ENCODE measurements at regions not wholly inside any gene's neighbourhood (a gene's known extent, or its start where the extent isn't known, plus 50 kb on each side); places are given as distances from the start of the nearest gene placed in this dataset.
"Not testable (repeated sequence)": the region's sequence is repeated elsewhere in the genome, so short reads cannot be mapped to it uniquely, and the experiment has no call there.

DNA sequence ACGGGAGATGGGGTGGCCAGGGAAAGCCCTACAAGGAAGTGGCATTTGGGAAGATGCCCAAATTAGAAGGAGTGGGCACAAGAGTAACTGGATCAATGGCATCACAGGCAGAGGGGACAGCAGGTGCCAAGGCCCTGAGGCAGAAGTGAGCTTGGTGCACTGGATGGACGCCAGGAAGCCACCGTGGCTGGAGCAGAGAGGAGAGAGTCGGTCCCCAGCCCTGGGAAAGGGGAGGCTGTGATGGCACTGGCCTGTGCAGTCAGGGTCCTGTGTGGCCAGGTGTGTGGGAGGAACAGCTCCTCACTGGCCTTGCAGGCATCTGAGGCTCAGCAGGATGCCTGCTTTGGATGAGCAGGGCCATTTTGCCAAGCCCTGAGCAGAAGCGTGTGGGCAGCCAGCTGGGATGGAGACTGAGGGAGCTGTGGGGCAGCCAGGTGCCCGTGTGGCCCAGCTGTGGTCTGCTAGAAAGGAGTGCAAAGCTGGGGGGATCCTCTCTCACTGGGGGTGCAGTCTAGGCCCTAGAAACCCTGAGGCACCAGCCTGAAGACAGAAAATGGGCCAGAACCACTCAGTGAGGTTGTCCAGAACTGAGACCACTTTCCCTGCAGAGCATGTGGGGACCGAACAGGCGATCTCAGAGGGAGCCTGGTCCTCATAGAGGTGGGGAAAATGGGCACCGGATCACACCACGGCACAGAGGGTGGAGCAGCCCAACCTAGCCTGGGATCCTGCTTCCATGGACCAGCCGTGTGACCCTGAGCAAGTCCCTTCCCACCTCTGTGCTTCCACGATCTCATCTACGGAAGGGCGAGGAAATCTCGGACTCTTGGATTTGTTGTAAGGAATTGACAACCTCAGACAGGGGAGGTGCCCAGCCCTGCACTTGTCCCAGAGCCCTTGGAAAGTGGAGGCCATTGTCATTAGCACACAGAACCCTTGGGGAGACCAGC lies 78.6 kb upstream of the RTL6 start:
- no peak for DNase-seq (ENCODE audit: low spot score)

DNA sequence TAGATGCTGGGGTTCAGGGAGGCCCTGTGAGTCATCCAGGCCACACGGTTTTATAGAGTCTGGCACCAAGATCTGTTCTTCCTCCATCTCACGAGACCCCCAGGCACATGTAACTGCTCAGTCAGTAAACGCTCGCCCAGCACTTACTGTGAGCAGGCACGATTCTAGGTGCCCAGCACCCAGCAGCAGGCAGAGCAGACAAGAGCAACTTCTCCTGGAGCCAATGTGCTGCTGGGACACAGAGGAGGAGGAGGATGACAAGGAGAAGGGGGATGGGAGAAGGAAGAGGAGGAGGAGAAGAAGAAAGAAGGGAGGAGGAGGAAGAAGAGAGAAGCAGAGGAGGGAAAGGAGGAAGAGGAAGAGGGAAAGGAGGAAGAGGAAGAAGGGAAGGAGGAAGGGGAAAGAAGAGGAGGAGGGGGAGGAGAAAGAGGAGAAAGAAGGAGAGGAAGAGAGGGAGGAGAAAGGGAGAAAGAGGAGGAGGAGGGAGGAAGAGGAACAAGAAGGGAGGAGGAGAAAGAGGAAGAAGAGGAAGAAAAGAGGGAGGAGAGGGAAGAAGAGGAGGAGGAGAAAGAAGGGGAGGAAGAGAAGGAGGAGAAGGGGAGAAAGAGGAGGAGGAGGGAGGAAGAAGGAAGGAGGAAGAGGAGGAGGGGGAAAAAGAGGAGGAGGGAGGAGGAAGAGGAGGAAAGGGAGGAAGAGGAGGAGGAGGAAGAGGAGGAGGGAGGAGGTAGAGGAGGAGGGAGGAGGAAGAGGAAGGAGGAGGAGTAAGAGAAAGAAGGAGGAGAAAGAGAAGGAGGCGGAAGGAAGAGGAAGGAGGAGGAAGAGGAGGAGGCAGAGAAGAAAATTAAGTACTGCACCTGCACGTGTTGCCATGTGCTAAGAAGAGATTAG lies 77.6 kb upstream of the RTL6 start:
- DNase-seq (ENCODE audit: low spot score), result no peak

DNA sequence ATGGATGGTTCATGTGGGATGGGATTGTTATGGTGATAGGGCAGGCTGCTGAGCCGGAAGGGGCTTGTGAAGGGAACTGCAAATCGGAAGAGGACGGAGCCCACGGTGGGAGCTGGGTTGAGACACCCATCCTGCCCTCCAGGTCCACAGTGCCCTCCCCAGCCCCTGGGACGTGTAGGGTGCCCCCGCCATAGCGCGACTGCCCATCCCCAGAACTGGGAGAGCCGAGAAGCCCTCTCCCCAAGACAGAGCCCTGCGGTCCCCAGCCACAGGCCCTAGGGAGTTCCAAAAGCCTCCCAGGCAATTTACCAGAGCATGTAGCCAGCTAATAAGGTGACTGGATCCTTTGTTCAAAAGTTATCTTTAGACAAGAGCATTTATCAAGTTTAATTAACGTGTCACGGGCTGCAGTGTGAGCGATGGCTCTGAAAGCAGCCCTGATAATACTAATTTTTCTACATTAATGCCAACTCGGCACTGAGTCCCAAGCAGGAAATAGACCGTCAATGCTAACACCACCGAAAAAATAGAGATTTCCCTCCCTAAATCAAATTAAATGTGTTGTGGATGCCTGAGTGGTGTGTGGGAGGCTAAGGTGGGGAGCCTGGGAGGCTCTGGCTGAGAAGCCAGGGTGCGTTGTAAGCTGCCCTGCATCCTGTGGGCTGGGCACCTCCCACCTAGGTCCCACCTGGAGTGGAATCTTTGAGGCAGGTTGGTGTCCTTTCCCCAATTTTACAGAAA lies 76.8 kb upstream of the RTL6 start:
- DNase-seq (ENCODE audit: low spot score), result no peak

DNA sequence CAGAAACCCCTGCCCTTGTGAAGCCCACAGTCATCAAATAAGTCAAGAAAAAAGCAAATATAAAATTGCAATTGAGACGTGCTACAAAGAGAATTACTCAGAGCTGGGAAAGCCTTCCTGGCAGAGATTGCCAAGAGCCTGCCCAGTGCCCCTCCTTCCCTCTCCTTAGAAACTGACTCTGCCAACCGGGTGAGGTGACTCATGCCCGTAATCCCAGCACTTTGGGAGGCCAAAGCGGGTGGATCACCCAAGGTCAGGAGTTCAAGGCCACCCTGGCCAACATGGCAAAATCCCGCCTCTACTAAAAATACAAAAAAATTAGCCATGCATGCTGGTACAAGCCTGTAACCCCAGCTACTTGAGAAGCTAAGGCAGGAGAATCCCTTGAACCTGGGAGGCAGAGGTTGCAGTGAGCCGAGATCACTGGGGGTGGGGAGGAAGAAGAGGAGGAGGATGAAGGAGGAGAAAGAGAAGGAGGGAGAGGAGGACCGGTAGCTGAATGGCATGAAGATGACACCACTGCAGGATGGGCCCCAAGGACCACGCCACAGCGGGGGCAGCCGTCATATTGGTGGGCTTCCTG lies 76.1 kb upstream of the RTL6 start:
- DNase-seq (ENCODE audit: low spot score), result no peak

DNA sequence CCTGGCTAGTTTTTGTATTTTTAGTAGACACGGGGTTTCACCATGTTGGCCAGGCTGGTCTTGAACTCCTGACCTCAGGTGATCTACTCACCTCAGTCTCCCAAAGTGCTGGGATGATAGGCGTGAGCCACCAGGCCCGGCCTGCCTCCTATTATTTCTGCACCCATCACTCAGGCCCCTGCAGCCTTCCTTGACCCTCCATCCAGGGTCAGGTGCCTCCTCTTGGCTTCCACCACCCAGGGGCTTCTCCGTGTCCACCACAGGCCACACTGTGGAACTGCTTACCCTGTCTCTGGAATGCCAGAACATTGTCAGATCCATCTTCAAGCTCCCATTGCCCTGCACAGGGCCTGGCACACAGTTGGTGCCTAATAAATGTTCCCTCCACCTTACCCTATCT lies 75.4 kb upstream of the RTL6 start:
- DNase-seq (ENCODE audit: low spot score), result no peak

DNA sequence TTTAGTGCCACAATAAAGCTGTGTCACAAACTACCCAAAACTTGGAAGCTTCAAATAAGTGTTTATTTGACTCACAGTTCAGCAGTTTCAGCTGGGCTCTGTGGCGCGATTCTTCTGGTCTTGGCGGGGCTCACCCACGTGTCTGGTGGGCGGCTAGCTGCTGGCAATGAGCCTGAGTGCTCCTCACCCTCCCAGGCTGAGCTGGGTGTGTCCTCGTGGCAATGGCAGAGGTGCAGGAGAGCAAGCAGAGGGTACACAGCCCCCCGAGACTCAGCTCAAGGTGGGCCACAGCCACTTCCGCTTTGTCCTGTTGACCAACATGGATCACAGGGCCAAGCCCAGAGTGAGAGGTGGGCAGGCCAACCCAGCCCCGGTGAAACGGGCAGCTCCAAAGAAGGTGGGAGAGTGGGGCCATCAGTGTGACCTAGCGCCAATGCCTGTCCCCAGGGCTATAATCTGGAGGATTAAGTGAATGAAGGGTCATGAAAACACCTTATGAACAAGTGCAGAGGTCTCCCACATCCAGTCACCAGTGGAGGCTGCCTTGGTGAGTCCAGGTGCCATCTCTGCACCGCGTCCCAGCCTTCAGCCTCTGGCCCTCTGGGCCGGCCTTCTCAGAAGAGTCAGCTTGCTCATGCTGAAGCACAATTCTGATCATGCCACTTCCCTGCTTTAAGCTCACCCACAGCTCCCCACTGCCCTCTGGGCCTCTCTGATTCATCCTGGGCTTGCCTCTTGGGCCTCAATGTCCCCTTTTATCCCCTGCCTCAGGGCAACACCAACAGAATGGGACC lies 74.6 kb upstream of the RTL6 start:
- DNase-seq (ENCODE audit: low spot score), result no peak

DNA sequence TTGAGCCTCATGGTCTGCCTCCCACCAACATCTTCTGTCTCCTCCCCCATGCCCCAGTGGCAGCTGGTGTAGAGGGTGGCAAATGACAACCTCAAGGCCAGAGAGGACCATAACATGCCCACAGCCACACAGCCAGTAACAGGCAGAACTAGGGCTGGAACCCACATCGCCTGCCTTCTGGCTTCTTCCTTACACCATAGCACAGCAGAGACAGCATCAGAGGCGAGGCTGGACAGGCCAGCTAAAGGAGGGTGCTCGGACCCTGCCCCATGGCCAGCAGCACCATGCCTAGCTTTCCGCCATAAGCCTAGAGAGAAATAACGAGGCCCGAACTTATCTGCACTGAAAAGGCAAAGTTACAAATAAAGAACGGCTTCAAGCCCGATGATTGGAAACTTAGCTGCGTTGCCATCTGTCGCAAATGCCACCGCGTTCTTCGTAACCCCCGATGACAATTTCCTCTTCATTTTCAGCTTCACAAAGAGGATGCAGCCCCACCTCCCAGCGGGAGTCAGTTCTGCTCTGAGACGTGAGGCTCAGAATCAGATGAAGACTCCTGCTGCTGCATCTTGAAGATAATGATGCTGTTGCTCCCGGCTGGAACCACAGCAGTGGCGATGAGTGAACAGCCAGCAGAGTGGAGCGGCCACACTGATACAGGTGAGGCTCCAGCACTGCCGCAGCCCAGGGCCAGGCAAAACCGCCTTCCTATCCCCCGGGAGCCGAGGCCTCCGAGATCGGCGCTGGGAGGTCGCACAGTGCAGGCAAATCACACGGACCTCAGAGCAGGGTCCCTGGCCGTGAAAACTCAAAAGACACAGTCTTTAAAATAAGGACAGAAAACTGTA lies 73.8 kb upstream of the RTL6 start:
- DNase-seq (ENCODE audit: low spot score), result no peak

DNA sequence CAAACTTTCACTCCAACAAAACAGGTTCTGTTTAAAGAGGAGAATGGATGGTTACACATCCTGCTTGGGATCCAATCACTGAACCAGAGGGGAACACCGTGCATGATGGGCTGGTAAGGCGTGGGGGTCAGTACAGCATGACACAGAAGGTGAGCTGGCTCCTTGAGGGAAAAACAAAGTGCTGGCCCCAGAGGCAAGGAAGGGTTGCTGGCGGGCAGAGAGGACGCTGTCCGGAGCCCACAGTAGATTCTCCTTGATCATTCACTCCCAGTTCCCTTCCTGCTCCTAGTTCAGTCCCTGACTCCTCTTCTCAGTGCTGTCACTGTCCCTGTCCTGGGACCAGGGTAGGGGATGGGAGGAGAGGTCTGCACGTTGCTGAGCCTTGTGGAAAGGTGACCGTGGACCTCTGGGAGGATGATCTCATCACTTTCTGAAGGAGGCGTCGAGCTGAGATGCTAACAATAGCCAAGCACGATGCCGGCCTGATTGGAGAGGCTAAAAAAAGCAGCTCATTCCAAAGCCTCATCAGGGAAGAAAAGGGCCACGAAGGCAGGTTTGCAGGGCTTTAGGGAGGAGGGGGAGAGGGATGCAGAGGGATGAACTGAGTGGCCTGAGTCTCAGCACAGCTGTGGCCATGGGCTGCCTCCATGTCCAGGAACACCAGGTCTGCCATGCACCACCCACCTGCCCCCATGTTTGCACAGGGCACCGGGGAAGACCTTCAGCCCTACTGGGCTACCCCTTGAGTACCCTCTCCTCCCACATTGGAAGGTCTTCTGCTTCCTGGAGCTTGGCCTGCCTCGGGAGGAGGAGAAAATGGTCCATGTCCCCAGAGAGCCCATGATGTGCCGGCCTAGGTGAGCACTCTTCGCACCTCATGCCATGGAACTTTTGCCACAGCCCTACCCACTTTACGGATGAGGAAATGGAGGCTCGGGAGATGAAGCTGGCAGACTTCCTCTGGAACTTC lies 72.7 kb upstream of the RTL6 start:
- DNase-seq (ENCODE audit: low spot score), result no peak

DNA sequence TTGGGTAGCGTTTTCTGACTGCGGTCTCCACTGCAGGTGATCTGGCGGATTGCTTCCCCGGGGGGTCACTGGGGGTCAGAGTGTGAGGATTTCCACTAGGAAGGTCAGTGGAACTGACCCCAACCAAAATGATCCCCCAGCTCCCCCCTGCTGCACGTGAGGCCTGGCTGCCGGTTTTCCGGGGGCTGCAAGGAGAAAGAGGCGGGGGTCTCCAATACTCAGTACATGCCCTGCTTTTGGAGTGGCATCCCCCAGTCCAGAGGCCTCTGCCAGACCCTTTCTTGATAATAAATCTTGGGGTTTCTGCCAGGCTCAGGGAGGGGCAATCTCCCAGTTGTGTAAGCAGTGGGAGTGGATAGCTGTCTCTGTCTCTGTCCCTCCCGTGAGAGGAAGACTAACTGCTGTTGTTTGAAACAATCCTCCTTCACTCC lies 71.5 kb upstream of the RTL6 start:
- no peak for DNase-seq (ENCODE audit: low spot score)

DNA sequence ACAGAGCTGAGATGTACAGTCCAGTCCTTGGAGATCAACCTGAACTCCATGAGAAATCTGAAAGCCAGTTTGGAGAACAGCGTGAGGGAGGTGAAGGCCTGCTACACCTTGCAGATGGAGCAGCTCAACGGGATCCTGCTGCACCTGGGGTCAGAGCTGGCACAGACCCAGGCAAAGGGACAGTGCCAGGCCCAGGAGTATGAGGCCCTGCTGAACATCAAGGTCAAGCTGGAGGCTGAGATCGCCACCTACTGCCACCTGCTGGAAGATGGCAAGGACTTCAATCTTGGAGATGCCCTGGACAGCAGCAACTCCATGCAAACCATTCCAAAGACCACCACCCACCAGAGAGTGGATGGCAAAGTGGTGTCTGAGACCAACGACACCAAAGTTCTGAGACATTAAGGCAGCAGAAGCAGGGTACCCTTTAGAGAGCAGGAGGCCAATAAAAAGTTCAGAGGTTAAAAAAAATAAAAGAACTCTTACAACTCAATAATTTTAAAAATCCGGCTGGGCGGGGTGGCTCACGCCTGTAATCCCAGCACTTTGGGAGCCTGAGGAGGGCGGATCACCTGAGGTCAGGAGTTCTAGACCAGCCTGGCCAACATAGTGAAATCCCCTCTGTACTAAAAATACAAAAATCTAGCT lies 69.9 kb upstream of the RTL6 start:
- DNase-seq (ENCODE audit: low spot score), result peak; percentile 2

DNA sequence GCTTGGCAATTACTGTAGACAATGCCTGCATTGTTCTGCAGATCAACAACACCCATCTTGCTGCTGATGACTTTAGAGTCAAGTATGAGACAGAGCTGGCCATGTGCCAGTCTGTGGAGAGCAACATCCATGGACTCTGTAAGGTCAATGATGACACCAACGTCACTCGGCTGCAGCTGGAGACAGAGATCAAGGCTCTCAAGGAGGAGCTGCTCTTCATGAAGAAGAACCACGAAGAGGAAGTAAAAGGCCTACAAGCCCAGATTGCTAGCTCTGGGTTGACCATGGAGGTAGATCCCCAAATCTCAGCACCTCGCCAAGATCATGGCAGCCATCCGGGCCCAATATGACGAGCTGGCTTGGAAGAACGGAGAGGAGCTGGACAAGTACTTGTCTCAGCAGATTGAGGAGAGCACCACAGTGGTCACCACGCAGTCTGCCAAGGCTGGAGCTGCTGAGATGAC lies 69.4 kb upstream of the RTL6 start:
- not testable (repeated sequence) for DNase-seq (ENCODE audit: low spot score)

DNA sequence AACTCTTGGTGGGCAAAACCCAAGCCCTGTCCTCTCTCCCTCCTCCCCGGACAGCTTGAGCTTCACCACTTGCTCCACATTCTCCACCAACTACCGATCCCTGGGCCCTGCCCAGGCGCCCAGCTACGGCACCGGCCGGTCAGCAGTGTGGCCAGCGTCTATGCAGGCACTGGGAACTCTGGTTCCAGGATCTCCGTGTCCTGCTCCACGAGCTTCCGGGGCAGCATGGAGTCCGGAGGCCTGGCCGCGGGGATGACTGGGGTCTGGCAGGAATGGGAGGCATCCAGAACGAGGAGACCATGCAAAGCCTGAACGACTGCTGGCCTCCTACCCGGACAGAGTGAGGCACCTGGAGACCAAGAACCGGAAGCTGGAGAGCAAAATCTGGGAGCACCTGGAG lies 68.9 kb upstream of the RTL6 start:
- DNase-seq (ENCODE audit: low spot score), result no peak

DNA sequence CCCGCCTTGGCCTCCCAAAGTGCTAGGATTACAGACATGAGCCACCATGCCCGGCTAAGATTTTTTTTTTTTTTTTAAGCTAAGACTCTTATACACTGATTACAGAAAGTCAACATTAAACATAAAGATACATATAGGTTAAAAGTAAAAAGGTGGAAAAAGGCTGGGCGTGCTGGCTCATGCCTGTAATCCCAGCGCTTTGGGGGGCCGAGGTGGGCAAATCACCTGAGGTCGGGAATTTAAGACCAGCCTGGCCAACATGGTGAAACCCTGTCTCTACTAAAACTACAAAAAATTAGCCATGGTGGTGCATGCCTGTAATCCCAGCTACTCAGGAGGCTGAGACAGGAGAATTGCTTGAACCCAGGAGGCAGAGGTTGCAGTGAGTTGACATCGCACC lies 64.6 kb upstream of the RTL6 start:
- DNase-seq (ENCODE audit: low spot score), result not testable (repeated sequence)

DNA sequence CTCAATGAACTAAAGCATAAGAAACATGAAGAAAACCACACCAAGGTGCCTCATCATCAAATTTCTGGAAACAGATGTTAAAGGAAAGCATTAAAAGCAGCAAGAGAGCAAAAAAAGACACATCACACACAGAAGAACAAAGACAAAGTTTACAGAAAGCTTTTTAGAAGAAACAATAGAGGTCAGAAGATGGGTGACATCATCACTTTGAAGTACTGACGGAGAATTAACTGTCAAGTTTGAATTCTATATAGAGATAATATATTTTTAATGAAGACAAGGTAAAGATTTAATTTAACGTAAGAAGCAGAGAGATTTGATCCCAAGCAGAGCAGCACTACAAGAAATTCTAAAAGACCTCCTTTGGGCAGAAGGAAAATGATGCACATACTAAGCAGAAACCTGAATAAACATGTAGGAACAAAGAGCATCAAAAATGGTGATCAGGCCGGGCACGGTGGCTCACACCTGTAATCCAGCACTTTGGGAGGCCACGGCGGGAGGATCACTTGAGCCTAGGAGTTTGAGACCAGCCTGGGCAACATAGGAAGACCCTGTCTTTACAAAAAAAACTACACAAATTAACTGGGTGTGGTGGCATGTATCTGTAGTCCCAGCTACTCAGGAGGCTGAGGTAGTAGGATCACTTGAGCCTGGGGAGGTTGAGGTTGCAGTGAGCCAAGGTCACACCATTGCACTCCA lies 63.3 kb upstream of the RTL6 start:
- DNase-seq (ENCODE audit: low spot score), result no peak

DNA sequence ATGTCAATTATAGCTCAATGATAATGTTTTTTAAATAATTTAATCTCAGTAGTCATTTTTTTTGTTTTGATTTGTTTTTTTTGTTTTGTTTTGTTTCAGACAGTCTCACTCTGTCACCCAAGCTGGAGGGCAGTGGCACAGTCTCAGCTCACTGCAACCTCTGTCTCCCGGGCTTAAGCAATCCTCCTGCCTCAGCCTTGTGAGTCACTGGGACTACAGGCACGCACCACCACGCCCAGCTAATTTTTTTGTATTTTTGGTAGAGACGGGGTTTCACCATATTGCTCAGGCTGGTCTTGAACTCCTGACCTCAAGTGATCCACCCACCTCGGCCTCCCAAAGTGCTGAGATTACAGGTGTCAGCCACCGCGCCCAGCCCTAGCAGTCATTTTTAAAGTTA lies 60.6 kb upstream of the RTL6 start:
- not testable (repeated sequence) for DNase-seq (ENCODE audit: low spot score)

DNA sequence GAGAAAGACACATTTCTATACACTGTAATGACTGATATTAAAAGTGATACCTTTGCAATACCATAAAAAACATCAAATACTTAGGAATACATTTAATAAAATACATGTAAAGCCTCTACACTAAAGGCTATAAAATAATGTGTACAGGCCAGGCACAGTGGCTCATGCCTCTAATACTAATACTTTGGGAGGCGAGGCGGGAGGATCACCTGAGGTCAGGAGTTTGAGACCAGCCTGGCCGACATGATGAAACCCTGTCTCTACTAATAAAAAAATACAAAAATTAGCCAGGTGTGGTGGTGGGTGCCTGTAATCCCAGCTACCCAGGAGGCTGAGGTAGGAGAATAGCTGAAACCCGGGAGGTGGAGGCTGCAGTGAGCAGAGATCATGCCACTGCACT lies 59.8 kb upstream of the RTL6 start:
- DNase-seq (ENCODE audit: low spot score), result not testable (repeated sequence)

DNA sequence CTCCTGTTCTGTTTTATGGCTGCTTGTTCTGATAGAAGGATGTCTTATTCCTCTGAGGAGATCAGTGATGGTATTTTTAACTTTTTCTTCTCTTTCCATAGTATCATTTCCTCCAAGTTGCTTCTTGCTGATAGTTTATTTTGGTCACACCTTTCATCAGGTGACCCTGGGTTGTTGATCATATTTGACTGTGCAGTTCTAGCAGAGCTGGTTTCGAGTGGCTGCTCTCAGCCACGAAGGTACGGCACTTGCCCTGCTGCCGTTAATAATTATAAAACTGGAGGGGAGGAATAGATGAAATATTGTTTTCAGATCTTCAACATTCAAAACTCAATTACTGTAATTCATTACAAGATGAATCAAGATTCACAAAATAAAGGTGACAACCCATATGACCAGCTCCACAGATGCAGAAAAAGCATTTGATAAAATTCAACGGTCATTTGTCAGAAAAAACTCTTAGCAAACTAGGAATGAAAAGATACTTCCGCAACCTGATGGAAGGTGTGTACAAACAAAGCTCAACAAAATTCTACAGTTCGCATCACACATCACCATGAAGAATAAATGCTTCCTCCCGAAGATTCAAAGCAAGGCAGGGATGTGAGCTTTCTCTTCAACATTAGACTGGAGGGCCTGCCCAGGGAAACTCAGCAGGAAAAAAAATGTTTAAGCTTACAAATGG lies 59.2 kb upstream of the RTL6 start:
- no peak for DNase-seq (ENCODE audit: low spot score)
